GM19240 (cell line): ENCODE measurements at regions not wholly inside any gene's neighbourhood (a gene's known extent, or its start where the extent isn't known, plus 50 kb on each side); places are given as distances from the start of the nearest gene placed in this dataset.
"Not testable (repeated sequence)": the region's sequence is repeated elsewhere in the genome, so short reads cannot be mapped to it uniquely, and the experiment has no call there.

Source experiments
- DNase-seq: peaks from one replicate; pipeline ENCODE4 v3.0.0; 2011; ENCODE audit warnings: low spot score; ENCODE audit not compliant: insufficient read length

DNA sequence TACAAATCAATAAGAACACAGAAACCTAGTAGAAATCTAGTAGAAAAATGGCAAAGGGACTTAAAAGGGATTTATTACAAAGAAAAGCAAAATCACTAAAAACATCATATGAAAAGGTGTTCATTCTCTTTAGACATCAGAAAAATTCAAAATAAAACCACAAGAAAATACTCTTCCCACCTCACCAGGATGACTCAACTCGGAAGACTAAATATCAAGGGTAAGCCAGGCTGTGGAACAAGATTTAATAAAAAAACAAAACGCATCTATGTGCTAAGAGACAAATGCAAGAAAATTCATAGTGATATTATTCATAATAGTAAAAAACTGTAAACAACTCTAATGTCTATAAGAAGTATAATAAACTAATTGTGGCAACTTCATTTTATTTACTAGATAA, 181.6 kb upstream of the GHR start:
- no peak for DNase-seq

DNA sequence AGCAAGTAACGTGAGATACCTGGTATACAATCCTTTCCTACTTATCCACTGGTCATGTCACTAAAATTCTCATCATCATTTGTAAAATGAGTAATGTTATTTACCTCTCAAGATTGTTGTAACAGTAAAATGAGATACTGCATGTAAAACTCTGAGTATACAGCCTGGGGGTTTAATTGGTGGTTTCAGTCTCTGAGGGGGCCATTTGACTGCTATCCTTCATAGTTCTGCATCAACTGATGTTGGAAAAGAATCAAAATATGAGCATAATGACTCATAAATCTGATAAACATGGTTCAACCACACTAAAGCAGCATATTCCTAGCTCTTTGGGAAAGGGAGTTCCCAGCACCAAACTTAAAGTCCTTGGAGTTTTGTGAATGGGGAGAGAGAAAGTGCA, 181.0 kb upstream of the GHR start:
- no peak for DNase-seq

DNA sequence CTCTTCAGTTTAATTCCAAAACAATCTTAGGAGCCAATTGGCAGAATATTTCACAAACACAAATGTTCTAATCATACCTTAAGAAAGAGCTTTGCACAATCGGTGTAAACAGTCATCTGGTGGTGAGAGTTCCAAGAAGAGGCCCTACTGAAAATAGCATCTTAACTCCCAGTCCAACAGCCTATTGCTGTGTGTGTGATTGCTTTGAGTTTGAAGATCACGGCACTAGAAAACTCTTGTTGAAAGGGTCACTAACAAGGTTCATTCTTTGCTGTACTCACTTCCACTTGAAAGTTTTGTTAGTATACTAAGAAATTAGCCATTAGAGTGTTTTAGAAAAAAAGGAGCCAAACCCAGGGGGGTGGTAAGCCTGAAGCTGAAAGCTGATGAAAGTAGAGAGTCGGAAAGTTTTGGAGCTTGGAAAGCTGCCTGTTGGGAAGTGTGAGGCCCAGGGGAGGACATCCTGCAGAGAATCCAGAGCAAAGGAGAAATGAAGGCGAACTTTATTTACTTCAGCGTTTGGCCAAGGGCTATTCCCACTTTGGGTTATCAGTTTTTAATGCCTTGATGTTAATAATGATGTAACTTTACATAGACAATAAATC, 180.3 kb upstream of the GHR start:
- DNase-seq: no peak

DNA sequence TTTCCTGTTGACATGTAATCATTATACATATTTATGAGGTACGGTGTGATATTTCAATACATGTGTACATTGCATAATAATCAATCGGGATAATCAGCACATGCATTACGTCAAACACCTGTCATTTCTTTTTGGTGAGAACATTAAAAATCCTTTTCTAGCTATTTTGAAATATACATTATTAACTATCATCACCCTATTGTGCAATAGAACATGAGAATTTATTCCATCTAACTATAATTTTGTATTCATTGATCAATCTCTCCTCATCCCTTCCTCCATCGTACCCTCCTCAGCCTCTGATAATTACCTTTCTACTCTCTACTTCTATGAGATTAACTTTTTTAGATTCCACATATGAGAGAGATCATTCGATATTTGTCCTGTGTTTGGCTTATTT, 170.9 kb upstream of the GHR start:
- DNase-seq: no peak

GRCh38 chr5:42259914-42260313, 163.3 kb upstream of the GHR start:
- not testable (repeated sequence) for DNase-seq

GRCh38 chr5:42267091-42267490, 156.1 kb upstream of the GHR start:
- DNase-seq: no peak

- DNase-seq: not testable (repeated sequence)
Observed at GRCh38 chr5:42268170-42268569, 155.1 kb upstream of the GHR start.

- no peak for DNase-seq
Observed at GRCh38 chr5:42268630-42269029, 154.6 kb upstream of the GHR start.

GRCh38 chr5:42270771-42271170, 152.5 kb upstream of the GHR start:
- no peak for DNase-seq

DNA sequence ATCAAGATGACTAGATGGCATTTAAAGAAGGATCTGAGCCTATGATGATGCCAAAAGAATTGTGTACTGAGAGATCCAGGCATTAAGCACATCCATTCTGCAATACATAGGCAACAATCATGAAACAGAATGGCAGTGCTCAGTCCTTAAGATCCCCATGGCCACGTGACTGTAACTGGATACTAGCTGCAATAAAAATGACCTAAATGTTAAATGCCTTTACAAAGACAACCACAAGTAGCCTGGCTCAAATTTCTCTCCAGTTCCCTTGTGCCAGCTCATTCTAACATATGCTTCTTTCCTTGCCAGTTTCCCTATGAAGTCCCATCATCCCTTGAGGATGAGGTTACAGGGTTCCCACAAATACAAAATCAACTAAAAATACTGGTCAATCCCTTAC, 148.3 kb upstream of the GHR start:
- DNase-seq: no peak

GRCh38 chr5:42277293-42277692, 145.9 kb upstream of the GHR start:
- DNase-seq: no peak

DNA sequence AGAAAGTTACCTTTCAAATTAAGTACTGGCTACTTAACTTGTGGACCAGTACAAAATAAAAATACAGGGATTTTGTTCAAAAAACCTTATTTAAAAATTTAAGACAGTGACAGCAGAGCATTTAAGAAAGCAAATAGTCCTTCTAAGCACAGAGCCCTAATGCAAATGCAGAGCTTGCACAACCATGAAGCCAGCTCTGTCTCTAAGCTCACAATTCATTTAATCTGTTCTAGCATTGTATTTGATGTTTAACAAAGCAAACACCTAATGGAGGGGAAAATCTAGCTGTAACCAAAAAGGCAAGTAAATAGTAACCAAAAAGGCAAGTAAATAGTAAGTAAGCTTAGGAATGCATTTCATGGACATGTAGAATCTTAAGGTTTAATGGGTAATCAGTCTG, 138.7 kb upstream of the GHR start:
- no peak for DNase-seq

DNA sequence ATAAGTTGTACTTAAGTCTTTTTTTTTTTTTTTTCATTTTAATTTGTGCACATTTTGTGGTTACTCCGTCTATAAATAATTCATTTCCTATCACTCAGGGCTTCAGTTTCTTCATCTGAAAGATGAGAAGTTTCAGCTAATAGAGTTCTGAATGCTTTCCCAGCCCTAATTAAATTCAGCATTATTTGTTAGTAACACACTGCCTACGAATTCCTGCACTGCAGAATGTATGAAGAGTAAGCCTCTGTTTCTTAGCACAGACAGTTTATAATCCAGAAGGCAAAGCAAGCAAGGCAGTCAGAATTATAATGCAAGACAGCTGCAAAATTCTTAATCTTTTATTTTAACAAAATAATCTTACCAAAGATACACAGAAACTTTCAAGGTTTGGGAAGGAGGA, 138.0 kb upstream of the GHR start:
- DNase-seq: no peak

DNA sequence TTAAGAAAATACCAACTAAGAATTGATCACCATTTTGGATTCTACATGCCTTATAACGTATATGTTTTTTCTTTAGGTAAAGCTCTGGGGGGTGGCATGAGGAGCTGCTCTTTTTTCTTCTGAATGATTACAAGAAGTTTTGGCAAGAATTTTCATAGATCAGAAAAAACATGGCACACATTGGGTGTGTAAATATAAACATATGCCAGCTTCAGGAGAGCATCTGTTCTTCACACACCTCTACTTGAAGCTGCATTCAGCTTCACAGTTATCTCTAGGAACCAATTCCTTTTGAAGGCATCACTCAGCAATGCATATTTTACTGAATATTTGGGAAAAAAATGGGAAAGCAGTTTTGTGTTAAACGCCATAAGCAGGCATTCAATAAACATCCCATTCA, 122.7 kb upstream of the GHR start:
- no peak for DNase-seq

DNA sequence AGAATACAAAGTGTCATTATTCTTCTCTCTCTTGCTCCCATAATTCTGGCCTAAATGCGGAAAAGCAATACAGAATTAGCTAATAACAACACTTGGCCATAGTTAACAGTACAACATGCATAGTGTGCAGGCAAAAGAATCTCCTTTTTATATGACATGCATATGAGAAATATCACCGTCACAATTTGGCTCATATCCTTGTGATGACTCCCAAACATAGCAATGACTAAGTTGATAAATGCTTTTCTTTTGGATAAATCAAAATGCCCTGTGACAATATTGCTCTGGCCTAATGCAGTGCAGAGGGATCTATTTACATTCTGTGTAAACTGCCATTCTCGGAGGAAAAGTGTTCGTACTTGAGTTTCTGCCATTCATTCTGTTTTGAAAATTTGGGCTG, 121.9 kb upstream of the GHR start:
- no peak for DNase-seq

DNA sequence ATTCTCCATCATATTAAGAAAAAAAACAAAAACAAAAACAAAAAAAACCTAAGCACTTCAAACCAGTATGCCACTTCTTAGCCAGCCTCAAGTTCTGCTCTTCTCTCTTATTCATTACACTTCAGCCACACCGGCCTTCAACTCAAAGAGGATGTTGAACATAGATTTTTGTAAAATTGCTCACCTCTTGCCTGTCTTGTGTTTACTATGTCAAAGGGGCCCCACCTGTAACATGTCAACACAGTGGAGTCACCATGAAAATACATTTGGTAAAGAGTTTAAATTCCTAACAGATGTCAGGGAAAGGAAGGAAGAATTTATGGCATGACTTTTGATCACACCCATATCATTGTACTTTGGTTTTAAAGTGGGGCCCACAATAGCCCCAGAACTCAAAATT, 121.1 kb upstream of the GHR start:
- no peak for DNase-seq

DNA sequence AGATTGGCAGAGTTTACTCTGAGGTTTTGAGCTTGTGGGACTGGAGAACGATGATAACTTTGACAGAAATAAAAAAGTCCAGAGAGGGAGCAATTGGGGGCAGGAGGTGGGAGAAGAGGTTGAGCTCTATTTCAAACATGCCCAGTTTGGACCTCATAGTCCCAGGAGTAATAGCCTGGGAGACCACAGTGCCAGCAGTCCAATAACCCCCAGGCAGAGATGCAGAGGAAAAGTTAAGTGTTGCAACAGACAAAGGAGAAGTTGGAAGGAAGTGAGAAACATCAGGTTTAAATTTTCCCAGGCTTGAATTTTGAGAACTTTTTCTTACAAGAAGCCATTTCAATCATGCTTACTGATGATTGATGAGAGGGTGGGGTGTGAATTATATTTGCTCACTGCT, 117.0 kb upstream of the GHR start:
- no peak for DNase-seq

- no peak for DNase-seq
Observed at GRCh38 chr5:42309865-42310264, 113.4 kb upstream of the GHR start.

DNA sequence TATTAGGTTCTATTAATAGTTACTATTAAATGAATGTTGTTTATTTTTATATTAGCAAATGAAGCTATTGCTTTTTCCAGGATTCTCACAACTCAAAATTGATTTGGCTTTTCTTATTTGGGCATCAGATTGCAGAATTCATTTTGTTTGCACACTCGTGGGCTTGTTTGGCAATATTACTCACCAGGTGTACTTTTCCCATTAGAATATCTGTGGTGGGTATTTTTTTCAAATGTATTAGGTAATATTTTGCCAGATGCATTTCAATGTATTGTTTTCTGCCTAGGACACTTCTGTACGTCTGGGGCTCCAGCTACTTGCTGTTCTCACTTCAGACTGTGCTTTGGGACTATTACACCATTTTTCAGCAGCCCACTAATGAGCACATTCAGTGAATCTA, 108.0 kb upstream of the GHR start:
- DNase-seq: no peak

DNA sequence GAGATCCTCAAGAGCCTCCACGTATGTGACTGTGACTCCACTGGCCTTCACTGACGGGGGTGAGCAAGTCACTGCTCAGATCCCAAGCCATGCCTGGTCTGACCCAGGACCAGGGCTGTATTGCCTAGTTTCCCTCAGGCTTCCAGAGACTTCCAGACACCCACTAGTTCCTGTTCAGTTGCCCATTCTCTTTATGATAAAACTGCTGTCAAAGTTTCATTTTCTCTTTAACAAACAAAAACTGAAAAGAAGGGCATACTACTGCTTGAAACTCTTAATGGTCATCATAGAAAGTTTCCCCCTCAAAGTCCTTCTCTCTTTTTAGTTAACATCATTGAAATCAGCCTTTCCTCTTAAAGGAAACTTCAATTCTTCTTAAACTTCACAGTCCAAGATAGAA, 105.7 kb upstream of the GHR start:
- DNase-seq: no peak

- not testable (repeated sequence) for DNase-seq
Observed at GRCh38 chr5:42319546-42319945, 103.7 kb upstream of the GHR start.

DNA sequence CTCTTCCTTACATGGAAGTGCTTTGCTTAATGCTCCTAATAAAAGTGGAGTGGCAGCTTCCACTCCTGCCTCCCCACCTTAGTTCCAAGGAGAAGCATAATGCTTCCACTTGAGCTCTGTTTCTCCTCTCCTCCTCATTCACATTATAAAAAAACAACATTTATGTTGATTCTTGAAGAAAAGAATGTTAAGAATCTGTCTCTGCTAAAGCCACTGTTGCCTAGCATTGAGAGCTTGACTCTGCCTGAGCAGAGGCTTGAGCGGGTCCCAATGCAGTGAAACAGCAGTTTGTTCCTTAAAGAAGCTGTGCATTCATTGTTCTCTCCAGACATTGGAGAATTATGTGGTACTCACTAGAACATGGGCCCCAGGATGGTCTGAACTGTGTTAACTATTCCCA, 101.5 kb upstream of the GHR start:
- DNase-seq: no peak

DNA sequence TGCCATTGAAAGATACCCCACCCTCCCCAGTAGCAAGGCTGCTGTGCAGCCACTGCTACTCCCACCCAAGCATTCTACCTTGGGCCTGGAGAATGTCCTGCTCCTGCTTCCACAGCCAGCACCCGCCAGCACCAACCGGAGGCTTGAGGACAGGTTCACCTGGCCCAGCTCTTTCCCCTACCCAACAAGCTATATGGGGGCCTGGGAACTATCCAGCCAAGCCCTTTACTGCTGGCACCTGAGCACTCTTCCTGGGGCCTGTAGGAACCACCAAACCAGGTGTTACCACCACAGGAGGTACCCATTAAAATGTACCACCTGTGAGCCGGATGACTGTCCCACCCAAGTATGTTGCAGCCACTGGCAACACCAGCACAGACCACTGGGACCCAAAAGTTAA, 86.1 kb upstream of the GHR start:
- no peak for DNase-seq

GRCh38 chr5:42337607-42338006, 85.6 kb upstream of the GHR start:
- no peak for DNase-seq
